Lung (tissue), 11 donors: ENCODE measurements at regions not wholly inside any gene's neighbourhood (a gene's known extent, or its start where the extent isn't known, plus 50 kb on each side); places are given as distances from the start of the nearest gene placed in this dataset.
A peak's percentile ranks its signal among the peaks of the same experiment; 100 is the strongest.

ENCODE experiments used
- ATAC-seq: fragments of 200-7000 bp; cut with Tn5 transposase; one replicate; pipeline ENCODE4 v1.9.1; 2020; ENCODE audit warnings: moderate number of reproducible peaks; ENCODE audit not compliant: insufficient read depth, low FRiP score
- DNase-seq, 3 donors: peaks; one replicate each; pipeline ENCODE4 v3.0.0-alpha.2; 2013 to 2017
- H3K27ac ChIP-seq, 2 donors: one replicate each; pipeline ENCODE4 v1.5.1; 2013; ENCODE audit warnings: mild to moderate bottlenecking in 2 of 2, moderate library complexity in 2 of 2, control low read depth in 1 of 2, inconsistent platforms in 1 of 2, low read depth in 1 of 2, low read length in 1 of 2
- H3K27me3 ChIP-seq, 3 donors: one replicate each; pipeline ENCODE4 v1.5.1; 2013; ENCODE audit warnings: low read length in 2 of 3; ENCODE audit not compliant: control insufficient read depth in 3 of 3, insufficient read depth in 3 of 3
- H3K36me3 ChIP-seq, 4 donors: one replicate each; pipeline ENCODE4 v1.5.1; 2013; ENCODE audit warnings: low read length in 4 of 4, mild to moderate bottlenecking in 1 of 4, moderate library complexity in 1 of 4; ENCODE audit not compliant: control insufficient read depth in 4 of 4, insufficient read depth in 4 of 4
- H3K4me1 ChIP-seq, 5 donors: one replicate each; pipeline ENCODE4 v1.5.1; 2013; ENCODE audit warnings: low read length in 5 of 5, mild to moderate bottlenecking in 2 of 5, moderate library complexity in 1 of 5; ENCODE audit not compliant: control insufficient read depth in 5 of 5, insufficient read depth in 5 of 5
- H3K4me3 ChIP-seq: one replicate; pipeline ENCODE4 v1.5.1; 2013; ENCODE audit warnings: mild to moderate bottlenecking, control low read depth, moderate library complexity
- H3K9ac ChIP-seq, 2 donors: one replicate each; pipeline ENCODE4 v1.5.1; 2013; ENCODE audit warnings: low read length in 2 of 2, control low read depth in 1 of 2; ENCODE audit not compliant: insufficient read depth in 1 of 2
- H3K9me3 ChIP-seq, 4 donors: one replicate each; pipeline ENCODE4 v1.5.1; 2013; ENCODE audit warnings: low read length in 3 of 4, mild to moderate bottlenecking in 1 of 4, moderate library complexity in 1 of 4; ENCODE audit not compliant: control insufficient read depth in 4 of 4, insufficient read depth in 3 of 4
- WGBS, 2 donors: extraction: QIAGEN DNeasy Blood & Tissue Kit; methylation state at CpG; one replicate each; pipeline ENCODE4 v1.1.7; 2013; 5-methylcytosine and 5-hydroxymethylcytosine counted together
- TF ChIP-seq, protein P1 (sequence below): IDR thresholded peaks from 2 replicates; pipeline ENCODE4 v1.5.1; 2012; ENCODE audit warnings: mild to moderate bottlenecking; ENCODE audit errors: control extremely low read depth, extremely low read depth
- donor health status: control.
- donor health status: control.
- donor health status: Bipolar disorder and iron deficiency.
- donor health status: healthy.
- donor health status: DM: yes; HTN: yes; CAD: no.

DNA sequence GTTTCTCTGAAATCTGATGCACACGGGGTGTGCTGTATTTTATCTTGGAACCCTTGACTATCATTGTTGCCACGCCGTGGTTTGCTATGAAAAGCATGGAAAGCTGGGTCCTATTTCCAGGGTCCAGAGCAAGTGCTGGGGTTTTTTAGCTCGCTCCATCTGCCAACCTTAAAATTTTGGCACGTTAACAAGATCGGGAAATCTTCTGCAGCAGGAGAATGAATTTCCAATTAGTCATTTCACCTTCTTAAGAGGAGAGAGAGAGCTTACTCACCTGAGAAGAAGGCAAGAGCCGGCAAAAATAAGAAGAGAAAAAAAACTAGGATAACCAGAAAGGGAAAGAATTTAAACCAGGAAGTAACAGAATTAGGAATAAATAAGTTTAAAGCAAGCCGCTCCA is 223.6 kb upstream of the CELF2 start:
- 62 to 83% methylated on average over 8 of the region's 8 CpGs for WGBS, 2 donors
- ATAC-seq (no peak), DNase-seq (no peak)
- no peaks in the 10 kb centered on the region for H3K27me3 ChIP-seq
- H3K36me3 ChIP-seq, result no peaks in the 10 kb centered on the region
- TF ChIP-seq, protein P1, sequence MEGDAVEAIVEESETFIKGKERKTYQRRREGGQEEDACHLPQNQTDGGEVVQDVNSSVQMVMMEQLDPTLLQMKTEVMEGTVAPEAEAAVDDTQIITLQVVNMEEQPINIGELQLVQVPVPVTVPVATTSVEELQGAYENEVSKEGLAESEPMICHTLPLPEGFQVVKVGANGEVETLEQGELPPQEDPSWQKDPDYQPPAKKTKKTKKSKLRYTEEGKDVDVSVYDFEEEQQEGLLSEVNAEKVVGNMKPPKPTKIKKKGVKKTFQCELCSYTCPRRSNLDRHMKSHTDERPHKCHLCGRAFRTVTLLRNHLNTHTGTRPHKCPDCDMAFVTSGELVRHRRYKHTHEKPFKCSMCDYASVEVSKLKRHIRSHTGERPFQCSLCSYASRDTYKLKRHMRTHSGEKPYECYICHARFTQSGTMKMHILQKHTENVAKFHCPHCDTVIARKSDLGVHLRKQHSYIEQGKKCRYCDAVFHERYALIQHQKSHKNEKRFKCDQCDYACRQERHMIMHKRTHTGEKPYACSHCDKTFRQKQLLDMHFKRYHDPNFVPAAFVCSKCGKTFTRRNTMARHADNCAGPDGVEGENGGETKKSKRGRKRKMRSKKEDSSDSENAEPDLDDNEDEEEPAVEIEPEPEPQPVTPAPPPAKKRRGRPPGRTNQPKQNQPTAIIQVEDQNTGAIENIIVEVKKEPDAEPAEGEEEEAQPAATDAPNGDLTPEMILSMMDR, result no peak
- H3K4me1 ChIP-seq, result peaks cover 3 to 60% (median 34%) of the 10 kb centered on the region in 5 donors
- peak overlapping the region; percentile 8 for H3K4me3 ChIP-seq
- H3K9me3 ChIP-seq, result no peaks in the 10 kb centered on the region
- H3K27ac ChIP-seq, result peak overlapping the region in 1 of 2 donors; percentile 44
- no peak overlapping the region for H3K9ac ChIP-seq

GRCh38 chr10:10794791-10795191 is 222.9 kb upstream of the CELF2 start:
- Histone ChIP-seq H3K4me1 (peaks cover 3 to 62% (median 35%) of the 10 kb centered on the region in 5 donors), H3K9ac (peak overlapping the region in 1 of 2 donors; percentile 34), H3K36me3 (no peaks in the 10 kb centered on the region), H3K9me3 (no peaks in the 10 kb centered on the region), H3K27ac (peak overlapping the region in 1 of 2 donors; percentile 86), H3K4me3 (no peak overlapping the region), H3K27me3 (no peaks in the 10 kb centered on the region)
- 42 to 66% methylated on average over 5 of the region's 5 CpGs for WGBS, 2 donors
- peak in 2 of 3 donors; percentile 53 for DNase-seq
- TF ChIP-seq, protein P1, result no peak
- ATAC-seq, result peak; percentile 42

DNA sequence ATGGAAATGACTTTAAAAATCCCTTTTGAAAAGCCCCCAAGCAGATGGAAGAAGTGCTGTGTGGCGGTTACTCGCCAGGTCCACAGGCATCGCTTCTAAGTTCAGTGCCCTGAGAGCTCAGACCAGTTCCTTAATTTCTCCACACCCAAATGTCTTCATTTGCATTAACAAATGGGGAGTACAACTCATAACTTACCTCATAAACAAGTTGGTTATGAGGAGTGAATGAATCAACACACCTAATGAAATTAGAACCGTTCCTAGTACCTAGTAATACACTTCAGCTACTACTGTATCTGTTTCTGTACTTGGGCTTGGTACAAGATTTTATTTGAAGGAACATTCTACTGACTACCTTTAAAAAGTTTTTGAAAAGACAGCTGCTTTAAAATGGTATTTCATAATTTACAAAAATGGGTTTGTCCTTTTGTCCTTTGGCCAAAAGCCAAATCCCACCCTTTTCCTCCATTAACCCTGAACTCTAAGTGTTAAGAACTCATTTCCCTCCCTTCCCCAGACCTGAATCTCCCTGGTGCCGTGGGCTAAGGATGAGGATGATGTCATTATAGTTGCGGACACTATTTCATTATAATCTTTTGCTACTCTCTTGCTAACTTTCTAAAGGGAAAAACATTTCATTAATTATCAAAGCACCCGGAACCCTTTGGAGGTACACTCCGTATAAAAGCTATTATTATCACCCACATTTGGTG is 221.5 kb upstream of the CELF2 start:
- Histone ChIP-seq H3K9me3 (no peaks in the 10 kb centered on the region), H3K27ac (peak overlapping the region; percentile 9 to 60), H3K4me3 (no peak overlapping the region), H3K4me1 (peaks cover 3 to 73% (median 35%) of the 10 kb centered on the region in 5 donors), H3K27me3 (no peaks in the 10 kb centered on the region), H3K36me3 (no peaks in the 10 kb centered on the region), H3K9ac (peak overlapping the region; percentile 4 to 91)
- DNase-seq, result peak; percentile 72 to 95 (median 94)
- 47 to 70% methylated on average over 8 of the region's 8 CpGs for WGBS, 2 donors
- TF ChIP-seq, protein P1, result no peak
- ATAC-seq, result peak; percentile 17
